MM.1S (cell line): ENCODE measurements at regions not wholly inside any gene's neighbourhood (a gene's known extent, or its start where the extent isn't known, plus 50 kb on each side); places are given as distances from the start of the nearest gene placed in this dataset.

Experiments
- DNase-seq: peaks from one replicate; pipeline ENCODE4 v3.0.0-alpha.2; 2015
- H2AFZ ChIP-seq: fragments of 300-600 bp; sonication (generic); 2 replicates; pipeline ENCODE4 v1.6.0; 2016; ENCODE audit warnings: antibody characterized with exemption, low read length
- H3F3A ChIP-seq: fragments of 300-600 bp; sonication (generic); 2 replicates; pipeline ENCODE4 v1.6.1; 2016; ENCODE audit warnings: mild to moderate bottlenecking, antibody characterized with exemption, low read length, moderate library complexity, mixed read lengths; ENCODE audit not compliant: insufficient read depth
- H3K27ac ChIP-seq: fragments of 300-600 bp; sonication (generic); 2 replicates; pipeline ENCODE4 v1.5.1; 2016; ENCODE audit warnings: mild to moderate bottlenecking, low read length
- H3K27me3 ChIP-seq: fragments of 300-600 bp; sonication (generic); replicated peaks from 2 replicates; pipeline ENCODE4 v1.6.0; 2016; ENCODE audit warnings: low read length; ENCODE audit not compliant: insufficient read depth
- H3K36me3 ChIP-seq: fragments of 300-600 bp; sonication (generic); replicated peaks from 2 replicates; pipeline ENCODE4 v1.6.1; 2016; ENCODE audit warnings: mild to moderate bottlenecking, low read length, mixed read lengths; ENCODE audit not compliant: insufficient read depth
- H3K4me1 ChIP-seq: fragments of 300-600 bp; sonication (generic); 2 replicates; pipeline ENCODE4 v1.6.1; 2016; ENCODE audit warnings: low read length, mixed read lengths
- H3K4me2 ChIP-seq: fragments of 300-600 bp; sonication (generic); 2 replicates; pipeline ENCODE4 v1.6.0; 2016; ENCODE audit warnings: low read depth, low read length
- H3K4me3 ChIP-seq: fragments of 300-600 bp; sonication (generic); 2 replicates; pipeline ENCODE4 v1.5.1; 2016; ENCODE audit warnings: low read length, mixed read lengths
- H3K79me2 ChIP-seq: fragments of 300-600 bp; sonication (generic); 2 replicates; pipeline ENCODE4 v1.6.1; 2016; ENCODE audit warnings: mixed run types, low read length, mixed read lengths
- H3K9ac ChIP-seq: fragments of 300-600 bp; sonication (generic); 2 replicates; pipeline ENCODE4 v1.6.1; 2016; ENCODE audit warnings: low read length, mixed read lengths
- H3K9me2 ChIP-seq: fragments of 300-600 bp; sonication (generic); replicated peaks from 2 replicates; pipeline ENCODE4 v1.6.1; 2016; ENCODE audit warnings: mild to moderate bottlenecking, low read length, mixed read lengths; ENCODE audit not compliant: insufficient read depth
- H3K9me3 ChIP-seq: fragments of 300-600 bp; sonication (generic); replicated peaks from 2 replicates; pipeline ENCODE4 v1.6.1; 2016; ENCODE audit warnings: mild to moderate bottlenecking, low read length, mixed read lengths; ENCODE audit not compliant: insufficient read depth
- H4K20me1 ChIP-seq: fragments of 300-600 bp; sonication (generic); 2 replicates; pipeline ENCODE4 v1.6.1; 2016; ENCODE audit warnings: mild to moderate bottlenecking, low read length, moderate library complexity, mixed read lengths; ENCODE audit not compliant: insufficient read depth
- CTCF ChIP-seq: fragments of 300-600 bp; sonication (generic); IDR thresholded peaks from 2 replicates; pipeline ENCODE4 v1.5.1; 2016; ENCODE audit warnings: antibody characterized with exemption, low read length, mixed read lengths
- EZH2 ChIP-seq: fragments of 300-600 bp; sonication (generic); optimal IDR thresholded peaks from 2 replicates; pipeline ENCODE3; 2017; ENCODE audit warnings: low read depth, mild to moderate bottlenecking, antibody characterized with exemption, low read length, mixed read lengths
- EZH2phosphoT487 ChIP-seq: fragments of 300-600 bp; sonication (generic); IDR thresholded peaks from 2 replicates; pipeline ENCODE4 v1.6.1; 2018; ENCODE audit warnings: antibody characterized with exemption, low read length

- H2AFZ ChIP-seq: no peak overlapping the region
These were observed 524.7 kb downstream of the DIPK2A start for GRCh38 chr3:144496141-144496835.

GRCh38 chr3:144497452-144497851 is 525.8 kb downstream of the DIPK2A start:
- H3K36me3 ChIP-seq: no peaks in the 10 kb centered on the region
- no peaks in the 10 kb centered on the region for H3F3A ChIP-seq
- H2AFZ ChIP-seq: no peak overlapping the region
- TF ChIP-seq EZH2phosphoT487: no peak
- H4K20me1 ChIP-seq: no peaks in the 10 kb centered on the region
- no peak overlapping the region for H3K4me3 ChIP-seq
- no peak overlapping the region for H3K27ac ChIP-seq
- no peak for DNase-seq
- no peaks in the 10 kb centered on the region for H3K79me2 ChIP-seq
- H3K9ac ChIP-seq: no peak overlapping the region
- no peaks in the 10 kb centered on the region for H3K9me2 ChIP-seq
- no peaks in the 10 kb centered on the region for H3K4me1 ChIP-seq
- no peaks in the 10 kb centered on the region for H3K27me3 ChIP-seq
- H3K9me3 ChIP-seq: no peaks in the 10 kb centered on the region
- no peak overlapping the region for H3K4me2 ChIP-seq

More at GRCh38 chr3:144496141-144496835, 524.7 kb downstream of the DIPK2A start:
- no peak for TF ChIP-seq EZH2phosphoT487
- no peak for TF ChIP-seq EZH2
- no peak for TF ChIP-seq CTCF
- no peak overlapping the region for H3K4me3 ChIP-seq
- H3K36me3 ChIP-seq: no peaks in the 10 kb centered on the region
- no peaks in the 10 kb centered on the region for H3K9me2 ChIP-seq
- no peaks in the 10 kb centered on the region for H3K79me2 ChIP-seq
- no peak overlapping the region for H3K27ac ChIP-seq
- DNase-seq: no peak
- H3K4me1 ChIP-seq: no peaks in the 10 kb centered on the region
- H3K27me3 ChIP-seq: no peaks in the 10 kb centered on the region
- no peak overlapping the region for H3K4me2 ChIP-seq
- H3K9ac ChIP-seq: no peak overlapping the region
- no peaks in the 10 kb centered on the region for H3F3A ChIP-seq
- no peaks in the 10 kb centered on the region for H4K20me1 ChIP-seq
- H3K9me3 ChIP-seq: no peaks in the 10 kb centered on the region

GRCh38 chr3:144499001-144499930 is 527.6 kb downstream of the DIPK2A start:
- Histone ChIP-seq H4K20me1 (no peaks in the 10 kb centered on the region), H3K4me2 (no peak overlapping the region), H3K27ac (no peak overlapping the region), H3K79me2 (no peaks in the 10 kb centered on the region), H3K4me3 (no peak overlapping the region), H3K9me3 (no peaks in the 10 kb centered on the region), H3K9ac (no peak overlapping the region), H3K27me3 (no peaks in the 10 kb centered on the region), H3K9me2 (no peaks in the 10 kb centered on the region), H3K36me3 (no peaks in the 10 kb centered on the region), H3F3A (no peaks in the 10 kb centered on the region), H2AFZ (no peak overlapping the region), H3K4me1 (no peaks in the 10 kb centered on the region)
- no peak for TF ChIP-seq EZH2phosphoT487
- no peak for TF ChIP-seq CTCF
- TF ChIP-seq EZH2: no peak
- no peak for DNase-seq
